CD4-positive, alpha-beta memory T cell (primary cell): ENCODE measurements at regions not wholly inside any gene's neighbourhood (a gene's known extent, or its start where the extent isn't known, plus 50 kb on each side); places are given as distances from the start of the nearest gene placed in this dataset.
A peak's percentile ranks its signal among the peaks of the same experiment; 100 is the strongest.

Experiments
- CTCF ChIA-PET: fragments of 350-600 bp; sonication (Branson Sonifier 250); formaldehyde crosslinking; loops from one replicate; lab custom pipeline; 2021; ENCODE audit warnings: inconsistent platforms; ENCODE audit not compliant: partially characterized antibody; lab: Charles Lee
- POLR2A ChIA-PET: fragments of 350-600 bp; sonication (Branson Sonifier 250); formaldehyde crosslinking; loops from one replicate; lab custom pipeline; 2021; ENCODE audit not compliant: partially characterized antibody; lab: Charles Lee
- DNase-seq, 5 donors: peaks; one replicate each; pipeline versions ENCODE4 v3.0.0 to v3.0.0-alpha.2; 2020 to 2022; ENCODE audit warnings: mixed read lengths in 1 of 5
- H3K27ac ChIP-seq: one replicate; pipeline ENCODE4 v1.7.0; 2013; ENCODE audit warnings: low read depth, low read length
- H3K27me3 ChIP-seq: 2 replicates; pipeline ENCODE4 v1.7.0; 2013; ENCODE audit warnings: mild to moderate bottlenecking, low read length, moderate library complexity; ENCODE audit not compliant: insufficient read depth
- H3K36me3 ChIP-seq: 2 replicates; pipeline ENCODE4 v1.7.0; 2013; ENCODE audit warnings: mild to moderate bottlenecking, low read length, moderate library complexity; ENCODE audit not compliant: insufficient read depth
- H3K4me1 ChIP-seq: 2 replicates; pipeline ENCODE4 v1.7.0; 2013; ENCODE audit warnings: mild to moderate bottlenecking, low read length, moderate library complexity; ENCODE audit not compliant: insufficient read depth
- H3K4me3 ChIP-seq, 2 donors: one replicate each; pipeline ENCODE4 v1.7.0; 2013; ENCODE audit warnings: low read length in 2 of 2, mild to moderate bottlenecking in 1 of 2
- H3K9me3 ChIP-seq, 2 donors: one replicate each; pipeline ENCODE4 v1.7.0; 2013; ENCODE audit warnings: low read length in 2 of 2, control low read depth in 1 of 2; ENCODE audit not compliant: control insufficient read depth in 1 of 2
- H3K27ac Mint-ChIP-seq, 7 donors: one replicate each; pipeline ENCODE4 v1.8.0; 2020 to 2021; ENCODE audit warnings: mixed read lengths in 7 of 7, mild to moderate bottlenecking in 6 of 7, inconsistent platforms in 3 of 7, moderate library complexity in 3 of 7
- H3K27me3 Mint-ChIP-seq, 2 donors: one replicate each; pipeline ENCODE4 v1.8.0; 2020 to 2021; ENCODE audit warnings: mixed read lengths in 2 of 2
- H3K36me3 Mint-ChIP-seq, 2 donors: one replicate each; pipeline ENCODE4 v1.8.0; 2020 to 2021; ENCODE audit warnings: mixed read lengths in 2 of 2, inconsistent platforms in 1 of 2, mild to moderate bottlenecking in 1 of 2
- H3K4me1 Mint-ChIP-seq, 4 donors: one replicate each; pipeline ENCODE4 v1.8.0; 2020 to 2021; ENCODE audit warnings: mixed read lengths in 4 of 4, mild to moderate bottlenecking in 1 of 4
- H3K4me3 Mint-ChIP-seq, 8 donors: one replicate each; pipeline ENCODE4 v1.8.0; 2020 to 2021; ENCODE audit warnings: mixed read lengths in 8 of 8, mild to moderate bottlenecking in 7 of 8, moderate library complexity in 6 of 8, inconsistent platforms in 3 of 8
- H3K9me3 Mint-ChIP-seq, 8 donors: one replicate each; pipeline ENCODE4 v1.8.0; 2020 to 2021; ENCODE audit warnings: mixed read lengths in 8 of 8, mild to moderate bottlenecking in 5 of 8, inconsistent platforms in 3 of 8, moderate library complexity in 1 of 8
- intact Hi-C: fragments of 100-400 bp; cut with micrococcal nuclease; formaldehyde crosslinking; loops from one replicate; pipeline ENCODE4 v1.15.1; 2023

DNA sequence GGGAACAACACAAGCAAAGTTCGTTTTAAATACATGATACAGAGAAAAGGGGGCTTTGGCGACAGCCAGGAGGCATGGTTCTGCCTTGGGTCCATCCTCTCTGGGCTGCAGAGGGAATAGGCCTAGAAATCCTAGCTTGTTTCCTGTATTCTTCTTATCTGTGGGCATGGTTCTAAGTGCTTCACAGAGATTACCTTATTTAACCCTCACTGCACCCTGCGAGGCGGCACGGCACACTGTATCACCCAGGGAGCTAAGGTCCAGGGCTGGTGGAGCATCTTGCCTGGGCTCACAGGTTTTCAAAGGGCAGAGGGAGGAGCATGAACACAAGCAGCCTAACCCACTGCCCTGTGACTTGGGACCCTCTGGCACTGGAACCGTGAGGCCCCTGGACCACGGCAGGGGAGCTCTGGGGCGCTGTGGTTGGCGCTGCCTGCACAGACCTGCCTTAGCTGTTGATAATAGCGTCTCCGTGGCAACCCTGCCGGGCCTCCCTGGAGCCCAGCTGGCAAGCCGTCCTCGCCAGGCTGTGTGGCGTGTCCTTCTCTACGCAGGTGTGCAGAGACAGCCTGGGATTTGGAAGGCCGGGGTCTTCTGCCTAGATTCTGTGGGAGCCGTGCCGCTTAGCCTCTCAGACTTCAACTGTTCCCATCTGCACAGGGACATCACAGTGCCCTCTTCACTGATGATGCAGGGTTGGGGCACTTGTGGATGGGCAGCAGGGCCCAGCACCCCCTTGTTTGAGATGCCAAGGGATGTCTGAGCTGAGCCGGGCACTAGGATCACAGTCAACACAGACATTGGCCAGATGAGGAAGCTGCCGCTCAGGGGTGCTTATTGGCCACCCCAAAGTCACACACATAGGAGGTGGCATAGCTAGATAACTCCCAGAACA, 154.6 kb upstream of the TLE3 start:
- H3K4me3 Mint-ChIP-seq, result no peak overlapping the region
- ChIA-PET CTCF (no interaction called here), POLR2A (no interaction called here)
- H3K27me3 Mint-ChIP-seq, result no peaks in the 10 kb centered on the region
- peaks cover 0 to 2% (median 0%) of the 10 kb centered on the region in 8 donors for H3K9me3 Mint-ChIP-seq
- Histone ChIP-seq H3K4me1 (peaks cover 4% of the 10 kb centered on the region), H3K9me3 (no peaks in the 10 kb centered on the region), H3K36me3 (no peaks in the 10 kb centered on the region), H3K27ac (no peak overlapping the region), H3K27me3 (no peaks in the 10 kb centered on the region), H3K4me3 (no peak overlapping the region)
- no peaks in the 10 kb centered on the region for H3K36me3 Mint-ChIP-seq
- H3K4me1 Mint-ChIP-seq, result peaks cover 6 to 23% (median 15%) of the 10 kb centered on the region in 4 donors
- intact Hi-C loops, result no loop called here
- DNase-seq, result no peak
- no peak overlapping the region for H3K27ac Mint-ChIP-seq

DNA sequence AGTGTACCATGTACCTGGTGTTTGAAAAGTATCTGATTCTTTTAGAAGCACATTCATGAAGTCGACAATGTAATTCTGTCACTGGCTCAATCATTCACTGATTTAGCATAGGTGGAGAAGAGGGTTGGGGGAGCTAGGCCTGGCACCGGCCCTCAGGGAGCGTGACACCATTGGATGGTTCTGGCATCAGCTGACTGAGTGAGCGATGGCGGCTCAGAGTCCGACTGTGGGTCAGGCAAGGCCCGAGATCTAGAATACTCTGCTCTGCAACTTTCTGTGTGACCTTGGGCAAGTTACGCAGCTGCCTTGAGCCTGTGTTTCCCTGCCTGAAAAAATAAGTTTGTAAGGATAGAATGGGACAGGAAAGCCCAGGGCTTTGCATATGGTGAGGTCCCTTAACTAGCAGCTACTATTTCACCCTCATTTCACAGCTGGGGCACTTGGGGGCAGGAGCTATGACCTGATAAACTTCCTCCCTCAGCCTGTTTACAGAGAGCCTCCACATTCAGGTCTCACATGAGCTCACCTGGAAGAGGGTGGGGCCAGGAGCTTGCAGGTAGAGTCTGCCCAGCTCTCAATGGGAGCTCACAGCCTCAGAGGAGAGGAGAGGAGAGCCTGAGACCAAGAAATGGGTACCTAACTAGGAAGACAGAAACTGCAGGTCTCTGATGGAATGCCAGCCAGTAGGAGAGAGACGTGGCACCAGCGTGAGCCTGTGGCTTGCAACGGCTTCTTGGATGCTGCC, 153.7 kb upstream of the TLE3 start:
- ChIA-PET POLR2A (no interaction called here), CTCF (no interaction called here)
- no peaks in the 10 kb centered on the region for H3K9me3 ChIP-seq
- peak overlapping the region in 1 of 7 donors; percentile 57 for H3K27ac Mint-ChIP-seq
- peaks cover 10% of the 10 kb centered on the region for H3K4me1 ChIP-seq
- no peak overlapping the region for H3K27ac ChIP-seq
- intact Hi-C loops, result no loop called here
- DNase-seq, result no peak
- H3K9me3 Mint-ChIP-seq, result peaks cover 0 to 2% (median 0%) of the 10 kb centered on the region in 8 donors
- H3K4me3 Mint-ChIP-seq, result no peak overlapping the region
- no peaks in the 10 kb centered on the region for H3K27me3 Mint-ChIP-seq
- no peaks in the 10 kb centered on the region for H3K27me3 ChIP-seq
- no peaks in the 10 kb centered on the region for H3K36me3 Mint-ChIP-seq
- H3K4me1 Mint-ChIP-seq, result peaks cover 4 to 19% (median 17%) of the 10 kb centered on the region in 4 donors
- no peaks in the 10 kb centered on the region for H3K36me3 ChIP-seq
- H3K4me3 ChIP-seq, result no peak overlapping the region

GRCh38 chr15:70250208-70251201, 152.8 kb upstream of the TLE3 start:
- Mint-ChIP-seq H3K27me3 (no peaks in the 10 kb centered on the region), H3K27ac (peak overlapping the region in 1 of 7 donors; percentile 60), H3K4me1 (peaks cover 3 to 18% (median 15%) of the 10 kb centered on the region in 4 donors), H3K4me3 (no peak overlapping the region), H3K9me3 (peaks cover 0 to 1% (median 0%) of the 10 kb centered on the region in 8 donors), H3K36me3 (no peaks in the 10 kb centered on the region)
- POLR2A ChIA-PET, result no interaction called here
- no peak for DNase-seq
- intact Hi-C loops, result no loop called here
- Histone ChIP-seq H3K36me3 (no peaks in the 10 kb centered on the region), H3K4me3 (no peak overlapping the region), H3K27ac (no peak overlapping the region), H3K9me3 (no peaks in the 10 kb centered on the region), H3K4me1 (peaks cover 15% of the 10 kb centered on the region), H3K27me3 (no peaks in the 10 kb centered on the region)
- CTCF ChIA-PET, result no interaction called here

DNA sequence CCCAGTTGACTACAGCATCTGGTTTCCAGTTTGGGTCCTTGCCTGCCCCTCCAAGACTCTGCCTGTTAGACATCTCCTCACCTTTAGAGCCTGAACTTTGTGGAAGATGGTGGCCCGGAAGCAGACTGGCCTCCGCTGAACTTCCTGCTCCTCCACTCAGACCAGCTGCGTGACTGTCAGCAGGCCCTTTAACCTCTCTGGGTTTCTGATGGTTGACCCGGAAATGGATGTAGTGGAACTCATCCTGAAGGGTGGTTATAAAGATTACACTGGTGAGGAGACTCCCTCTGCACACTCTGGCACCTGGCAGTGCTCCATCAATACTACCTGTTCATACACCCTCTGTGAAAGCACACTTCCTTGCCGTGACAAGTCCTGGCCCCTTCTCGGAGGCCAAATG, 151.9 kb upstream of the TLE3 start:
- H3K4me1 Mint-ChIP-seq, result peaks cover 3 to 19% (median 15%) of the 10 kb centered on the region in 4 donors
- intact Hi-C loops, result no loop called here
- CTCF ChIA-PET, result no interaction called here

DNA sequence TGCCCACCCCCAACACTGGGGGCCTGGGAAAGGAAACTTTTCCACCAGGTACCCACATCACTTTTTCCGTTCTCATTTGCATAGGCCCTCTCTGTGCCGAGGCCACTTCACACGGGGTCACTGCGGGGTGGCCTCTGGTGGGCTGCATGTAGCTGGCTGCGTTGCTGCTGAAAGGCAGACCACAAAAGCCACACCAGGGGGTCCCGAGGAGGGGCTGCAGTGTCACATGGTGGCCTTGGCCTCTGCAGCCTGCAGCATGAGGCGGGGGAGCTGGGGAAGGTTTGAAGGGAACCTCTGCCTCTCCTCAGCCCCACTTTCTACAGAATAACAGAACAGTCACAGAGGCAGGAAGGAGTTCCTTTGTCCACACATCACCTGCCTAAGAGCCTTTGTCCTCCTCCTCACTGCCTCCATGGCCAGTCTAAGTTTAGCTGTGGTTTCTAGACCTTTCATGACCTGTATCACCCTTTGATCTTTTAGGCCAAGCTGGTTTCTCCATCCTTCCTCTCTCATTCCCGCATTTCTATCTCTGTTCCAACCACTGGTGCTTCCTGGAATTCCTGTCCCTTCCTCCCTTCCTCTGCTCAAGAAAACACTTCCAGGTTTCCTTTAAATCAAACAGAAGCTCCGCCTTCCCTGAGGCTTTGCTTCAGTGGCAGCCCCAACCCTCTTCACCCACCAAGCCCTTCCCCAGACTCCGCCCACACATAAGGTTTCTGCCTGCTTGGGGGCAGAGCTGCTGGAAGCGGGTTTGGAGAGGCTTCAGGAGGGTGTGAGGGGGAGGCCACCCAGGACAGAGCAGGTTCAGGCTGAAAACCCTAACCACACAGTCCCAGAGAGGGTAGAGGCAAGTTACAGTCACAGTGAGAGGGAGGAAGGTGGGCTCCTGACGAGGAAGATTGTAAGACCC, 150.7 kb upstream of the TLE3 start:
- Histone ChIP-seq H3K4me3 (no peak overlapping the region), H3K4me1 (peaks cover 20% of the 10 kb centered on the region), H3K27ac (no peak overlapping the region), H3K9me3 (no peaks in the 10 kb centered on the region), H3K27me3 (no peaks in the 10 kb centered on the region), H3K36me3 (no peaks in the 10 kb centered on the region)
- Mint-ChIP-seq H3K36me3 (no peaks in the 10 kb centered on the region), H3K9me3 (no peaks in the 10 kb centered on the region), H3K27ac (peak overlapping the region in 3 of 7 donors; percentile 8 to 75 (median 47)), H3K27me3 (no peaks in the 10 kb centered on the region), H3K4me1 (peaks cover 3 to 19% (median 15%) of the 10 kb centered on the region in 4 donors), H3K4me3 (no peak overlapping the region)
- ChIA-PET CTCF (no interaction called here), POLR2A (no interaction called here)
- DNase-seq, result no peak
- intact Hi-C loops, result no loop called here

More for the DNA sequence above, 151.9 kb upstream of the TLE3 start:
- POLR2A ChIA-PET, result no interaction called here
- Histone ChIP-seq H3K27ac (no peak overlapping the region), H3K36me3 (no peaks in the 10 kb centered on the region), H3K27me3 (no peaks in the 10 kb centered on the region), H3K4me1 (peaks cover 15% of the 10 kb centered on the region), H3K4me3 (no peak overlapping the region), H3K9me3 (no peaks in the 10 kb centered on the region)
- Mint-ChIP-seq H3K4me3 (no peak overlapping the region), H3K27ac (no peak overlapping the region), H3K36me3 (no peaks in the 10 kb centered on the region), H3K9me3 (no peaks in the 10 kb centered on the region), H3K27me3 (no peaks in the 10 kb centered on the region)
- DNase-seq, result no peak

DNA sequence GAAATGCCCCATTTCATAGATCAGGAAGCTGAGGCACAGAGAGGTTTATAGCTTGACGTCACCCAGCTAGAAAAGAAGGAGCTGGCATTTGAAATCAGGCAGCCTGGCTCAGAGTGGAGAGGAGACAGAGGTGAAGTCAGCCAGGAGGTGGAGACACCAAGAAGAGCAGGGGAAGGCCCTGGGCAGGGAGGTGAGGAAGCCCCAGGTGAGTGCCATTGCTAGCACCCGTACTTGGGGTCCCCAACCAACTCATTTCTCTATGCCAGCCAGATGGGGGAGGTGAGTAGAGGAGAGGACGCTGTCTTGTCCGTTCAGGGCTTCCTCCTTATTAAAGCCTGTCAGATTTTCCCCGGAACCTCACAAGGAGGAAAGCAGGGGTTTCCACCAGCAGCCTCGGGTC, 149.6 kb upstream of the TLE3 start:
- no peak overlapping the region for H3K4me3 ChIP-seq
- POLR2A ChIA-PET, result interaction anchor here (1.2 kb wide), 1 partner anchor 13 kb away, joined by 3 read pairs; no protein-coding TSS in a partner anchor
- H3K9me3 Mint-ChIP-seq, result no peaks in the 10 kb centered on the region
- intact Hi-C loops, result no loop called here
- no peak overlapping the region for H3K4me3 Mint-ChIP-seq
- CTCF ChIA-PET, result interaction anchor here (0.9 kb wide), 1 partner anchor 38 kb away, joined by 3 read pairs; no protein-coding TSS in a partner anchor
- no peak for DNase-seq
- H3K9me3 ChIP-seq, result no peaks in the 10 kb centered on the region
- H3K27ac Mint-ChIP-seq, result peak overlapping the region in 1 of 7 donors; percentile 23
- no peaks in the 10 kb centered on the region for H3K36me3 ChIP-seq
- no peaks in the 10 kb centered on the region for H3K36me3 Mint-ChIP-seq
- H3K4me1 Mint-ChIP-seq, result peaks cover 9 to 29% (median 25%) of the 10 kb centered on the region in 4 donors
- H3K27ac ChIP-seq, result no peak overlapping the region
- H3K27me3 ChIP-seq, result no peaks in the 10 kb centered on the region
- peaks cover 30% of the 10 kb centered on the region for H3K4me1 ChIP-seq
- no peaks in the 10 kb centered on the region for H3K27me3 Mint-ChIP-seq
